NCI-H2196 treated with DMSO at 0.1 percent for 48 hours (cell line): ENCODE measurements at regions not wholly inside any gene's neighbourhood (a gene's known extent, or its start where the extent isn't known, plus 50 kb on each side); places are given as distances from the start of the nearest gene placed in this dataset.

Source experiments
- DNase-seq: peaks from one replicate; lab custom pipeline; 2025; ENCODE audit not compliant: unreplicated experiment; lab: John Stamatoyannopoulos, UW

GRCh38 chr5:3943859-3944258 is 348.2 kb downstream of the IRX1 start:
- no peak for DNase-seq

- DNase-seq, result no peak
Observed at GRCh38 chr5:3944930-3945329, 349.3 kb downstream of the IRX1 start.

GRCh38 chr5:3948838-3949237 is 353.2 kb downstream of the IRX1 start:
- no peak for DNase-seq

- DNase-seq, result no peak
Observed at GRCh38 chr5:3954199-3954598, 358.6 kb downstream of the IRX1 start.

GRCh38 chr5:3954633-3955032 is 359.0 kb downstream of the IRX1 start:
- DNase-seq, result no peak

- DNase-seq, result no peak
Observed at GRCh38 chr5:3957658-3958057, 362.0 kb downstream of the IRX1 start.

GRCh38 chr5:3958389-3958788 is 362.8 kb downstream of the IRX1 start:
- no peak for DNase-seq

- DNase-seq, result no peak
Observed at GRCh38 chr5:3962113-3962512, 366.5 kb downstream of the IRX1 start.

GRCh38 chr5:3963652-3964051 is 368.0 kb downstream of the IRX1 start:
- no peak for DNase-seq

GRCh38 chr5:3980156-3980555 is 384.5 kb downstream of the IRX1 start:
- DNase-seq, result no peak

GRCh38 chr5:3987867-3988266 is 392.2 kb downstream of the IRX1 start:
- DNase-seq, result no peak

- DNase-seq, result no peak
Observed at GRCh38 chr5:3993856-3994473, 398.3 kb downstream of the IRX1 start.

- no peak for DNase-seq
Observed at GRCh38 chr5:3994628-3995027, 399.0 kb downstream of the IRX1 start.

- DNase-seq, result no peak
Observed at GRCh38 chr5:3995954-3996619, 400.5 kb downstream of the IRX1 start.

- no peak for DNase-seq
Observed at GRCh38 chr5:3996707-3997336, 401.2 kb downstream of the IRX1 start.

- DNase-seq, result no peak
Observed at GRCh38 chr5:3997670-3998069, 402.0 kb downstream of the IRX1 start.

GRCh38 chr5:3999929-4000328 is 404.3 kb downstream of the IRX1 start:
- DNase-seq, result no peak

- DNase-seq, result no peak
Observed at GRCh38 chr5:4001004-4001403, 405.4 kb downstream of the IRX1 start.

GRCh38 chr5:4001758-4002533 is 406.3 kb downstream of the IRX1 start:
- DNase-seq, result no peak

GRCh38 chr5:4005335-4005734 is 409.7 kb downstream of the IRX1 start:
- no peak for DNase-seq

GRCh38 chr5:4007001-4007400 is 411.4 kb downstream of the IRX1 start:
- no peak for DNase-seq

- DNase-seq, result no peak
Observed at GRCh38 chr5:4011943-4012342, 416.3 kb downstream of the IRX1 start.
